ENCODE measurements at regions not wholly inside any gene's neighbourhood (a gene's known extent, or its start where the extent isn't known, plus 50 kb on each side); places are given as distances from the start of the nearest gene placed in this dataset.

DNA sequence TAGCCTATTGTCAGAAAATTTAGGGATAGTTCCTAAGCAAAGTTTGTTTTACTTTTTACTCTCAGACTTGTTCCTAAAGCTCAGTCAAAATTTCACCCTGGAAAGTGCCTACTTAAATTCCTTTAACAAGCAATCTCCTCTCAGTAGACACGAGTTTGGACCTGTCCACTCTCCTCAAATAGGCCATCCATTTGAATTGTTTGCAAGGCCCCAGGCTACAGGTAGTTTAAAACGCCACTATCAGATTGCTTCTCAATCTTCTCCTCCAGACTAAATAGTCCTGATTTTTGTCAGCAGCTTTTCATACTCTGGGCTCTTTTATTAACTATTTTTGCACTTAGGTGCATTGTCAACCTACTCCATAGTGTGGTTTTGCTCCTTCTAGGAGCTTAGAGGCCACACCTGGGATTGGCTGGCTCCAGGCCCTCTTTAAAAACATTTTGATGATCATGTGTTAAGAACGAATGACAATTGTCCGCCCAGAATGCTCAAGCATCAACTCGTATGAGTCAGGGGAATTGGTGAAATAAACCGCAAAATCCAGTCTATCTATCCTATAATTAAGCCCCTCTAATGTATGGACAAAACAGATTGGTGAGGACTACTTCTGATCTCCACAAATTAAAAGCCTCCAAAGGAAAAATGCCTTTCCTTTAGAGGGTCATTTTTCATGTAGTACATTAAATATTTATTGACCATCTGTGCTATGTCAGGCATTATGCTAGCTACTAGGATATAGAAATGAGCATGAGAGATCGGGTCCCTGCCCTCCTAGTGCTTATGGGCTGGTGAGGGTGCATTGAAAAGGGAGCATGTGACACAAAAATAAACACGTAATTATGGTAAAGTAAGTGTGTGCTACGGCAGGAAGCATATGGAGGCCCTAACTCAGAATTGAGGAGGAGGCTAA is 333.8 kb upstream of the TNP1 start:
- DNase-seq (ENCODE audit: low read depth): no peak

DNA sequence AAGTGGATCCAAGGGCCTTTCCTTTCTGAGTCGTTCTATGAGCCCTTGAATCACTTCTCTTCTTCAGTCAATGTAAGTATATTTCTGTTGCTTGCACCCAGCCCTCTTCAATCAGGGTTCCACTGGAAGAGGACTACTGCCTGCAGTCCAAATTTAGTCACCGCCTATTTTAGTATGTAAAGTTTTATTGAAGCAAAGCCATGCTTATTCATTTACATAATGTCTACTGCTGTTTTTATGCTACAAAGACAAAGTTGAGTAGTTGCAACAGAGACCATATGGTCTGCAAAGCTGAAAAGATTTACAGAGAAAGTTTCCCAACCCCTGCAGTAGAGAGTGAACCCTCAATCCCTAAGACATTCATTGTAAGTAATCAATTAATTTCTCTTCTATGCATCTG is 332.5 kb upstream of the TNP1 start:
- no peak for DNase-seq (ENCODE audit: low read depth)

DNA sequence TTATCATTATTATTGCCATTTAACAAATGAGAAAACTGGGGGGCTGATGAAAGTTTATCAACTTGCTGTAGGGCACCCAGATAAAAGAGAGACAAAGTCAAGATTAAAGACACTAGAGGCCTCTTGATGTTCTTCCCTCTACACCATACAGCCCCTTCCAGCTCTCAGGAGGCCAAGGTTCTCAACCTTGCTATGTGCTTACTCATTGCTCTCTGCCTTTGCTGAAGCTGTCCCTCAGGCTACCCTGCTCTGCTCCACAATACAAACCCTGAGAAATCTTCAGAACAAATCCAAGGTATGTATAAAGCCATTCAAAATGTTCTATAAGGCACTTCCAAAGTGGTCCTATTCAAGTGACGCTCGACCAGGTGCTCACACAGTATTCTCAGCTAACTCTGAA is 329.9 kb upstream of the TNP1 start:
- no peak for DNase-seq (ENCODE audit: low read depth)

DNA sequence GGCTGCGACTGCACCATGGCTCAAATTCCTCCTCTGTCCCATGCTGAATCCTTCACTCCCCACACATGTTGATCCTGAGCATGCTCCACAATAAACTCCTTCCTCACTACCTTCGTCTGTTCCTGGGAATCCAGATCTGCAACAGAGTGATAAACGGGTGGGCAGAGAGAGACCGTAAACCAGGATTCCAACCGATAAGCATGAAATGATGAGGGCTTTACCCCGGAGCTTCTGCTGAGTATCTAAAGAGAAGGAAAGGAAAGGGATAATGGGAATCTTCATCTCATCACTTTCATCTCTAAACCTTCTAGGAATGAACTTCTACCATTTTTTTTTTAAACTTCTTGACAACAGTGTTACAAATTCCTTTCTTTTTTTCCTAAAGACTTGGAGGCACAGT is 329.3 kb upstream of the TNP1 start:
- no peak for DNase-seq (ENCODE audit: low read depth)

DNA sequence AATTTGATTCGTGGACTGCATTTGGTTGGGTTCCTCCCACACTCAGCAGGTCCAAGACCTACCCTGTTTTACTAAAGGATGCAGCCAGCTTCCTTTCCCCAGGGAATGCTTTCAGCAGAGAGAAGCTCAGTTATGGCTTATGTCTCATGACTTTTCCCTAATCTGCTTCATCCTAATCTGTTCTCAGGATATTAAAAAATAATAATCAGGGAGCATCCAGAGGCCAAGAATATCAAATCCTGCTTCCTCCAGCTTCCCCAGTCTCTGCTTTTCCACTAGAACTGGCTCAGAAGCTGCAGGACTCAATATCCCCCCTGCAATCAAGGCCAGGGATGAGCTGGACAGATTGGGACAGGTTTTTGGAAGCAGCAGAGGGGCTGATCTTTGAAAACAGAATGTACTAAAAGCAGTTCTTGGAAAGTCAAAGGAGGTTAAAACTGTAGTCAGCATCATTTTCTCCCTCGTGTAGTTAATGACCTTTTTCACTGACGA is 326.9 kb upstream of the TNP1 start:
- DNase-seq (ENCODE audit: low read depth): no peak

DNA sequence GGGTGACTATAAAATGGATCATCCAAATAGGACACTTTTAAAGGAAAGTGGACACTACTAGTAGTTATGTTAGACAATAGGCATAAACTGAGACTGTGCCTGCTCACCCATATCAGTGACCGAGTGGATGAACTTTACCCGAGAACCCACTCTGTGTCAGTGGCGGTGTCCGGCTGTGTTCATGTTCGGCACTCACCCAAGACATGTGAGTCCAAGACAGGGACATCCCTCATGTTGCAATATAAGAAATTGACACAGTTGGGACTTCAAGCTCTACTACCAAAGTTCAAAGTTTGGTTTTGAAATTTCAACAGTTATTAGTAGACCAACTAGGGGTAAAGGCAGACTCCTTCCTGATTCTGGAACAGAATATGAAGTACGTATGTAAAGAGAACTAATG is 326.3 kb upstream of the TNP1 start:
- DNase-seq (ENCODE audit: low read depth): no peak

- no peak for DNase-seq (ENCODE audit: low read depth)
Observed at GRCh38 chr2:217185265-217185995, 325.6 kb upstream of the TNP1 start.

DNA sequence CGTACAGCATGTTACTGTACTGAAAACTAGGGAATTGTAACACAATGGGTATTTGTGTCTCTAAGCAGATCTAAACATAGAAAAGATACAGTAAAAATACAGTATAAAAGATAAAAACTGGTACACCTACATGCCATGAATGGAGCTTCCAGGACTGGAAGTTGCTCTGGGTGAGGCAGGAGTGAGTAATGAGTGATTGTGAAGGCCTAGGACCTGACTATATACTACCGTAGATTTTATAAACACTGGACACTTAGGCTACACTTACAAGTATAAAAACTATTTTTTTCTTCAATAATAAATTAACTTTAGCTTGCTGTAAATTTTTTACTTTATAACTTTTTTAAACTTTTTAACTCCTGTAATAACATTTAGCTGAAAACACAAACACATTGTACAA is 324.4 kb upstream of the TNP1 start:
- no peak for DNase-seq (ENCODE audit: low read depth)

- DNase-seq (ENCODE audit: low read depth): no peak
Observed at GRCh38 chr2:217183471-217183870, 323.6 kb upstream of the TNP1 start.

DNA sequence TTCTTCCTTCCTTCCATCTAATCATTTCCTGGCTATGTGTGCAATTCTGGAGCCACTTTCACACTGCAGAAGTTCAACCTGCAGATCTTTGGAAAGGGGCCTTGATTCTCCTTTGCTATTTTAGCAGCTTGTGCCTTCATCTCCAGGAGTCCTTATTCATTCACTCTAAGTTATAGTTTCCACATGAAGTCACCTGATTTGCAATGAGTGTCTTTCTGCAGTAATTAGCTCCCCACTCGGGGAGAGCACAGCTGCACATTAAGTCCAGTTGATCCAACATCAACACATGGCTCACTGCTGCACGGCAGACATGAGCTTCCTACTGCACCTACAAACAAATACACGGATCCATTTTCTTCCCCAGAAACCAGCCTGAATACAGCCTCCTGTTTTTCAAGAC is 323.1 kb upstream of the TNP1 start:
- no peak for DNase-seq (ENCODE audit: low read depth)

DNA sequence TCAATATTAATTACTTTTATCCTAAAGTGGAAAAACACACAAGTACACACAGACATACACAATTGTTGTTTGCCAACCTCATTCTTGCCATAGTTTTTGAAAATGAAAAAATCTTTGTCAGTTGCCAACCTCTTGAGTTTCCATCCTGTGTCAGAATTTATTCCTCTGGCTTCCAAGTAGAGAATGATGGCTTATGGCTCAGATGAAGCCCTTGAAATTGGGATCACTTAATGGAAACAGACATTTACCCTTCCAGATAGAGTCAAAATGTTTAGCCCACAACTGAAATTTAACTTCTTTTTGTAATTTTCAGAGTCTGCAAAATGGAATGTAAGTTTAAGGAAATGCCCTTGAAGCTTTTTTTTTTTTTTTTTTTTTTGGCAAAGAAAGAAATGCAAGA is 321.6 kb upstream of the TNP1 start:
- no peak for DNase-seq (ENCODE audit: low read depth)

DNA sequence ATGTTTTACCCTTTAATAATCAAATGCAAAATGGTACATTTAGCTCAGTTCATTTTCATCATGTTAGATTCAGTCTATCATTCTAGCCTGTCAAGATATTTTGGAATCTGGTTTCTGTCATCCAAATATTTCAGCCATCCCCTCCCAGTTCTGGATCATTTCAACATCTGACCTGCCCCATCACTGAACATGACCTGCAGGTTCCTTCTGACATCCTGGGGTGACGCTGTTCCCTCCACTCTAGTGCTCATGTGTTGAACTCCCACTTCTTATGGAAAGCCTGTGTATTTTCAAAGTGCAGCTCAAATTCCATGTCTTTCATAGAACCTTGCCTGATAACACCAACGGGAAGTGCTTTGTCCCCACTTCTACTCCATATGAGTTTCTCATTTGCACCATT is 320.0 kb upstream of the TNP1 start:
- no peak for DNase-seq (ENCODE audit: low read depth)

GRCh38 chr2:217178341-217178740 is 318.5 kb upstream of the TNP1 start:
- DNase-seq (ENCODE audit: low read depth): no peak

- no peak for DNase-seq (ENCODE audit: low read depth)
Observed at GRCh38 chr2:217177720-217178119, 317.9 kb upstream of the TNP1 start.

GRCh38 chr2:217171874-217172273 is 312.0 kb upstream of the TNP1 start:
- no peak for DNase-seq (ENCODE audit: low read depth)

GRCh38 chr2:217168496-217168895 is 308.6 kb upstream of the TNP1 start:
- no peak for DNase-seq (ENCODE audit: low read depth)

DNA sequence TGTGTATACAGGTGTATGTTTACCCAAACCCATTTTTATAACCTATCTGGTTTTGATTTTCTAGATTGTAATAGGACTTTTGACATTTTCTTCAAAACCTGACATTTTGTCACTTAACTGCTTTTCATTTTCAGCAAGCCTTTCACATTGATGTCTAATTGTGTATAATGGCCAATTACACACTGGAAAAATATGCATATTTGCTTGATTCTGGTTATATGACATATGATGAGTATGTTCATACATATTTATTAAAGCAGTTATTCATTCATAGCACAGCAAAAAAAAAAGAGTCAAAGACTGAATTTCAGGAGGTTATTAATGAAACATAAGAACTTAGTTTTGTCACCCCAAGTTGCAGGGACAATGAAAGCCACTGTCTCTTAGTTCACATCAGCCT is 307.7 kb upstream of the TNP1 start:
- DNase-seq (ENCODE audit: low read depth): no peak

- DNase-seq (ENCODE audit: low read depth): no peak
Observed at GRCh38 chr2:217166241-217166850, 306.5 kb upstream of the TNP1 start.

- DNase-seq (ENCODE audit: low read depth): no peak
Observed at GRCh38 chr2:217165547-217165946, 305.7 kb upstream of the TNP1 start.

- no peak for DNase-seq (ENCODE audit: low read depth)
Observed at GRCh38 chr2:217163987-217164386, 304.1 kb upstream of the TNP1 start.

GRCh38 chr2:217162533-217162932 is 302.7 kb upstream of the TNP1 start:
- no peak for DNase-seq (ENCODE audit: low read depth)

DNA sequence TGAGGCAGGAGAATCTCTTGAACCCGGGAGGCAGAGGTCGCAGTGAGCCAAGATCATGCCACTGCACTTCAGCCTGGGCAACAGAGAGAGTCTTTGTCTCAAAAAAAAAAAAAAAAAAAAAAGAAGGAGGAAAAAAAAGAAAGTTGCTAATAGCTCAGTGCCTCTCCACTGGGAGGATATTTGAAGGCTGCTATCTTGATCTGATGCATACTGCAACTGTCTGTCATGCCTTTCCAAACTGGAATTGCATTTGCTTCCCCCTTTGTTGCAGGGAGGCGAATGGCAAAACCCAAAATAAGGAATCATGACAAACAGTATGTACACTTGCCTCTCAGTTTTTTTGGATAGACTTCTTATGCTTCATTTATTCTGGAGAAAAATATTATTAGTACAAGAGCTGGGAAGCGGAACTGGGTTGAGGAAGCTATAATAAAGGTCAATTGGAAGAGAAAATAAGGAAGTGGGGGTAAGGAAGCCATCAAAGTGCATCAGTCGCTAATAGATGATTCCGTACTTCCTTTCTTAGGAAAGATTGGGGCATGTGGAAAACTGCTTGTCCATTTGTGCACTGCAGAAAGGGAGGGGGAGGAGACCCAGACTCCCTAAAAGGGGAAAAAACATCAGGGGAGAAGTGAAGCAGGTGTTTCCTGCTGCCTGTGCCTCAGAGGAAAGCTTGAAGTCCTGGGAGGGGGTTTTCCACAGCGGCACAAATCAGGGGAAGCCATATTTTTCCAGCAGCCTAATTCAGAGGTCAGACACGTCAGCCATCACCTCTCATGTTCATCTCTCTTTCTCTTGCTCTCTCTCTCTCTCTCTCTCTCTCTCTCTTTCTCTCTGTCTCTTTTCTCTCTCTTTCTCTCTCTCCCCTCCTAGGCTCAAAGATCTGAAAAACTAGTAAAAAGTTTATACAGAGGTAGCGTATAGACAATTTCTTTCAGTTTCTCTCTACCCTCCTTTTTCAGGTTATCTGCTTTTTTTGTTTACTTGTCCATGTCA is 301.4 kb upstream of the TNP1 start:
- no peak for DNase-seq (ENCODE audit: low read depth)

Data from stimulated activated CD8-positive, alpha-beta memory T cell treated with anti-CD3 and anti-CD28 coated beads, Interleukin-12 subunit alpha, Interleukin-12 subunit beta, amount 100 ng/mL, for 1 hour (primary cell).